ENCODE measurements at regions not wholly inside any gene's neighbourhood (a gene's known extent, or its start where the extent isn't known, plus 50 kb on each side); places are given as distances from the start of the nearest gene placed in this dataset.

- TF ChIP-seq CTCF (IDR thresholded peaks at IDR 0.05; ENCODE audit: low read depth, low read length): peak; percentile 49
- H3K4me3 ChIP-seq (ENCODE audit: low read depth, low read length): no peak overlapping the region
Measured at GRCh38 chr9:92242260-92243136, 51.0 kb downstream of the IARS1 start.

DNA sequence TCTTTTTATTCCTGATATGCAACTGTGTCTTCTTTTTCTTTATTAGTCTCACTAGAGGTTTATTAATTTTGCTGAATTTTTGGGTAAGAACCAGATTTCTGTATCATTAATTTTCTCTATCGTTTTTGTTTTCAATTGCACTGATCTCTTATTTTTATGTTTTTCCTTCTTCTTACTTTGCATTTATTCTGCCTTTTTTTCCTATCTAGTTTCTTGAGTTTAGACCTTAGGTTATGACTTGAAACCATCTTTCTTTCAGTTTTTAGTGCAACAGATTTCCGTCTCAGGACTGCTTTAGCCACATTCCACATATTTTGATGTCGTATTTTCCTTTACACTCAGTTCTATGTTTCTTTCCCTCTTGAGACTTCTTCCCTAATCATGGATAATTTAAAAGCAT lies 56.6 kb downstream of the IARS1 start:
- H3K4me3 ChIP-seq (ENCODE audit: low read depth, low read length): no peak overlapping the region
- TF ChIP-seq CTCF (IDR thresholded peaks at IDR 0.05; ENCODE audit: low read depth, low read length): no peak

GRCh38 chr9:92236465-92236864 lies 57.0 kb downstream of the IARS1 start:
- TF ChIP-seq CTCF (IDR thresholded peaks at IDR 0.05; ENCODE audit: low read depth, low read length): no peak

GRCh38 chr9:92234514-92234913 lies 59.0 kb downstream of the IARS1 start:
- no peak for TF ChIP-seq CTCF (IDR thresholded peaks at IDR 0.05; ENCODE audit: low read depth, low read length)
- no peak overlapping the region for H3K4me3 ChIP-seq (ENCODE audit: low read depth, low read length)

More at GRCh38 chr9:92236465-92236864, 57.0 kb downstream of the IARS1 start:
- no peak overlapping the region for H3K4me3 ChIP-seq (ENCODE audit: low read depth, low read length)

GRCh38 chr9:92232190-92232589 lies 61.3 kb downstream of the IARS1 start:
- H3K4me3 ChIP-seq (ENCODE audit: low read depth, low read length): no peak overlapping the region
- TF ChIP-seq CTCF (IDR thresholded peaks at IDR 0.05; ENCODE audit: low read depth, low read length): no peak

GRCh38 chr9:92228628-92229027 lies 64.9 kb downstream of the IARS1 start:
- no peak overlapping the region for H3K4me3 ChIP-seq (ENCODE audit: low read depth, low read length)
- no peak for TF ChIP-seq CTCF (IDR thresholded peaks at IDR 0.05; ENCODE audit: low read depth, low read length)

DNA sequence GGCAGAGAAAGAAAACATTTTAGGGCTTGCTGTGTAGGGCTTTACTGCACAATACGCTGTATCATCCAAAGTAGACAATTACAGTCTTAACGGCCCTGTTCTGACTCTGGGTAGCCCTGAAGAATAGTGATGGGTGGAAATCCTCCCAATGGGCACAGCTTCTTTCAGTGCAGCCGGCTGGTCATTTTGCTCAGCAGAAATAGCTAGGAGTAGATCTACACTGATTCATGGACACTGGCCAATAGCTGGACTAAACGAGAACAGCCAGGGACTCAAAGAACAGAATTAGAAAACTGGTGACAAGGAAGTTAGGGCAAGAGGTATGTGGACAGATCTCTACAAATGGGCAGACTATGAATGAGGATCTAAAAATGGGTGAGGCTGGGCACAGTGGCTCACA lies 69.3 kb downstream of the IARS1 start:
- no peak for TF ChIP-seq CTCF (IDR thresholded peaks at IDR 0.05; ENCODE audit: low read depth, low read length)
- H3K4me3 ChIP-seq (ENCODE audit: low read depth, low read length): no peak overlapping the region
